Peyer's patch (tissue), 4 donors: ENCODE measurements at regions not wholly inside any gene's neighbourhood (a gene's known extent, or its start where the extent isn't known, plus 50 kb on each side); places are given as distances from the start of the nearest gene placed in this dataset.

Experiments
- DNase-seq, 3 donors: peaks; one replicate each; pipeline ENCODE4 v3.0.0-alpha.2; 2017 to 2019
- H3K27ac ChIP-seq, 4 donors: fragments of 200-600 bp; sonication (generic); one replicate each; pipeline ENCODE4 v1.5.1; 2016 to 2019
- H3K27me3 ChIP-seq, 2 donors: fragments of 200-600 bp; sonication (generic); one replicate each; pipeline ENCODE4 v1.5.1; 2019
- H3K36me3 ChIP-seq, 3 donors: fragments of 200-600 bp; sonication (generic); one replicate each; pipeline ENCODE4 v1.5.1; 2016 to 2019
- H3K4me1 ChIP-seq, 4 donors: fragments of 200-600 bp; sonication (generic); one replicate each; pipeline ENCODE4 v1.5.1; 2016 to 2019
- H3K4me3 ChIP-seq, 4 donors: fragments of 200-600 bp; sonication (generic); 1 replicate in 3 of 4; 2 replicates in 1 of 4; pipeline ENCODE4 v1.5.1; 2016 to 2019; ENCODE audit warnings: mild to moderate bottlenecking in 1 of 4
- H3K9me3 ChIP-seq, 4 donors: fragments of 200-600 bp; sonication (generic); one replicate each; pipeline ENCODE4 v1.5.1; 2016 to 2019; ENCODE audit warnings: mild to moderate bottlenecking in 1 of 4
- CTCF ChIP-seq, 6 experiments: fragments of 450-650 bp in 4 of 6; fragments of 200-600 bp in 2 of 6; sonication (generic) in 1 of 6; IDR thresholded peaks; one replicate each; pipeline ENCODE4 v1.5.1; 2017 to 2019; ENCODE audit warnings: antibody characterized with exemption in 6 of 6, mild to moderate bottlenecking in 3 of 6, moderate library complexity in 1 of 6
- POLR2A ChIP-seq, 2 donors: fragments of 450-650 bp; IDR thresholded peaks; one replicate each; pipeline ENCODE4 v1.5.1; 2017; ENCODE audit warnings: antibody characterized with exemption in 2 of 2, mild to moderate bottlenecking in 2 of 2, moderate library complexity in 2 of 2

- Histone ChIP-seq H3K9me3 (peaks cover 0 to 3% (median 0%) of the 10 kb centered on the region in 4 donors), H3K4me1 (no peaks in the 10 kb centered on the region), H3K4me3 (no peak overlapping the region), H3K27me3 (no peaks in the 10 kb centered on the region), H3K36me3 (no peaks in the 10 kb centered on the region), H3K27ac (no peak overlapping the region)
- no peak for TF ChIP-seq CTCF (IDR thresholded peaks at IDR 0.05)
- no peak for TF ChIP-seq POLR2A (IDR thresholded peaks at IDR 0.05)
- DNase-seq: no peak
These were observed 963.1 kb upstream of the GOT2 start for GRCh38 chr16:59697236-59697635.

- Histone ChIP-seq H3K4me3 (no peak overlapping the region), H3K9me3 (peaks cover 0 to 3% (median 0%) of the 10 kb centered on the region in 4 donors), H3K27ac (no peak overlapping the region), H3K27me3 (no peaks in the 10 kb centered on the region), H3K36me3 (no peaks in the 10 kb centered on the region), H3K4me1 (no peaks in the 10 kb centered on the region)
- DNase-seq: no peak
- TF ChIP-seq POLR2A (IDR thresholded peaks at IDR 0.05) (no peak), CTCF (IDR thresholded peaks at IDR 0.05) (no peak)
These were observed 962.4 kb upstream of the GOT2 start for GRCh38 chr16:59696495-59696894.

GRCh38 chr16:59690216-59690615, 956.1 kb upstream of the GOT2 start:
- Histone ChIP-seq H3K4me3 (no peak overlapping the region), H3K9me3 (peaks cover 0 to 3% (median 0%) of the 10 kb centered on the region in 4 donors), H3K27ac (no peak overlapping the region), H3K27me3 (no peaks in the 10 kb centered on the region), H3K36me3 (no peaks in the 10 kb centered on the region), H3K4me1 (no peaks in the 10 kb centered on the region)
- DNase-seq: no peak
- no peak for TF ChIP-seq POLR2A (IDR thresholded peaks at IDR 0.05)

- Histone ChIP-seq H3K27me3 (no peaks in the 10 kb centered on the region), H3K4me1 (no peaks in the 10 kb centered on the region), H3K27ac (no peak overlapping the region), H3K9me3 (peaks cover 0 to 3% (median 0%) of the 10 kb centered on the region in 4 donors), H3K4me3 (no peak overlapping the region), H3K36me3 (no peaks in the 10 kb centered on the region)
- DNase-seq: no peak
- no peak for TF ChIP-seq CTCF (IDR thresholded peaks at IDR 0.05)
- no peak for TF ChIP-seq POLR2A (IDR thresholded peaks at IDR 0.05)
These were observed 953.9 kb upstream of the GOT2 start for GRCh38 chr16:59688006-59688405.

GRCh38 chr16:59686405-59686804, 952.3 kb upstream of the GOT2 start:
- no peak for TF ChIP-seq CTCF (IDR thresholded peaks at IDR 0.05)
- TF ChIP-seq POLR2A (IDR thresholded peaks at IDR 0.05): no peak
- no peak for DNase-seq
- Histone ChIP-seq H3K27me3 (no peaks in the 10 kb centered on the region), H3K9me3 (no peaks in the 10 kb centered on the region), H3K4me1 (no peaks in the 10 kb centered on the region), H3K4me3 (no peak overlapping the region), H3K27ac (no peak overlapping the region), H3K36me3 (no peaks in the 10 kb centered on the region)

GRCh38 chr16:59684911-59685310, 950.8 kb upstream of the GOT2 start:
- no peak for DNase-seq
- H3K27me3 ChIP-seq: no peaks in the 10 kb centered on the region
- TF ChIP-seq CTCF (IDR thresholded peaks at IDR 0.05): no peak
- TF ChIP-seq POLR2A (IDR thresholded peaks at IDR 0.05): no peak

More at GRCh38 chr16:59684911-59685310, 950.8 kb upstream of the GOT2 start:
- no peaks in the 10 kb centered on the region for H3K4me1 ChIP-seq
- H3K4me3 ChIP-seq: no peak overlapping the region
- H3K27ac ChIP-seq: no peak overlapping the region
- no peaks in the 10 kb centered on the region for H3K36me3 ChIP-seq
- no peaks in the 10 kb centered on the region for H3K9me3 ChIP-seq
